ENCODE measurements at regions not wholly inside any gene's neighbourhood (a gene's known extent, or its start where the extent isn't known, plus 50 kb on each side); places are given as distances from the start of the nearest gene placed in this dataset.

- no peak for TF ChIP-seq EZH2 (IDR thresholded peaks at IDR 0.05; ENCODE audit: borderline replicate concordance, insufficient read depth, low read depth, low read length, poor library complexity, severe bottlenecking)
- TF ChIP-seq, protein P1, sequence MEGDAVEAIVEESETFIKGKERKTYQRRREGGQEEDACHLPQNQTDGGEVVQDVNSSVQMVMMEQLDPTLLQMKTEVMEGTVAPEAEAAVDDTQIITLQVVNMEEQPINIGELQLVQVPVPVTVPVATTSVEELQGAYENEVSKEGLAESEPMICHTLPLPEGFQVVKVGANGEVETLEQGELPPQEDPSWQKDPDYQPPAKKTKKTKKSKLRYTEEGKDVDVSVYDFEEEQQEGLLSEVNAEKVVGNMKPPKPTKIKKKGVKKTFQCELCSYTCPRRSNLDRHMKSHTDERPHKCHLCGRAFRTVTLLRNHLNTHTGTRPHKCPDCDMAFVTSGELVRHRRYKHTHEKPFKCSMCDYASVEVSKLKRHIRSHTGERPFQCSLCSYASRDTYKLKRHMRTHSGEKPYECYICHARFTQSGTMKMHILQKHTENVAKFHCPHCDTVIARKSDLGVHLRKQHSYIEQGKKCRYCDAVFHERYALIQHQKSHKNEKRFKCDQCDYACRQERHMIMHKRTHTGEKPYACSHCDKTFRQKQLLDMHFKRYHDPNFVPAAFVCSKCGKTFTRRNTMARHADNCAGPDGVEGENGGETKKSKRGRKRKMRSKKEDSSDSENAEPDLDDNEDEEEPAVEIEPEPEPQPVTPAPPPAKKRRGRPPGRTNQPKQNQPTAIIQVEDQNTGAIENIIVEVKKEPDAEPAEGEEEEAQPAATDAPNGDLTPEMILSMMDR (IDR thresholded peaks at IDR 0.05), result no peak
These were observed 201.8 kb upstream of the NUDT12 start for GRCh38 chr5:103764403-103764802.
